ENCODE measurements at regions not wholly inside any gene's neighbourhood (a gene's known extent, or its start where the extent isn't known, plus 50 kb on each side); places are given as distances from the start of the nearest gene placed in this dataset.

DNA sequence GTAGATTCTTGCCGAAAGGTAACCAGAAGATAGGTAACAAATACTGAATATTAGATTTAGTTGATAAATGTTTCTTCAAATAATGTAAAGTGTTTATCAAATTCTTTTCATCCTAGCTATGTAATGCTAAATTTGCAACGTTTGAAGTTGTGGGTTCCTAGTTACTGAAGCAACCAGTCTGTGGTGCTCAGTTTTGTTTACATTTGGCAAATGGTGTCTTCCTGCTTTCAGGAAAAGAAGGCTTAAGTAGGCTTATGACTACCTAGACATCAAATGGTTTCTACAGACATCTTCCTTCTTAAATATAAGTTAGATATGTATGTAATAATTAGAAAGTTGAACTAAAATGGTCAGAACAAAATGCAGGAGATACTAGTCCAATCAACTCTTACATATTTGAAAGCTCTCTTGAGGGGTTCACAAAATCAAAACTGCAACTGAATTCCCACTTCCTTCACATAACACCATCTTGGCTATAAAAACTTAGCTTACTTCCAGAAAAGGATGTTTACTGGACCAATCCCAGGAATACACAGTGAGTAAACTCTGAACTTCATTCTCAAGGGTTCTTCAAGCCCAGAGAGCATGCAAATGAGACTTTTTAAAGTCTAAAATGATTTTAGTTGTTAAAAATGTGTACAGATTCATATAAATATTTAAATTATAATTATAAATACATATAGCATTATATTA, 125.7 kb upstream of the ITGA1 start:
- no peaks in the 10 kb centered on the region for H3K4me1 ChIP-seq (ENCODE audit: control insufficient read depth, insufficient read depth, low read length)
- WGBS (ENCODE audit: insufficient coverage, insufficient replicate concordance, low lambda C conversion rate, missing lambda C conversion rate) = 50% methylated on average over 2 of the region's 2 CpGs
- no TSS peak for BruUV-seq (replicated peaks)

GRCh38 chr5:52665559-52665958, 122.2 kb upstream of the ITGA1 start:
- RAD21 ChIA-PET (ENCODE audit: unreplicated experiment) = no interaction called here
- Histone ChIP-seq H3K9ac (ENCODE audit: control insufficient read depth, insufficient read depth, low read length) (no peak overlapping the region), H3K27ac (ENCODE audit: control insufficient read depth, insufficient read depth) (no peak overlapping the region), H2AFZ (ENCODE audit: control insufficient read depth, low read depth, low read length) (no peak overlapping the region), H4K20me1 (ENCODE audit: control insufficient read depth, insufficient read depth) (no peaks in the 10 kb centered on the region), H3K4me1 (ENCODE audit: control insufficient read depth, insufficient read depth, low read length) (no peaks in the 10 kb centered on the region), H3K27me3 (replicated peaks in 1 of 2; ENCODE audit: control insufficient read depth in 2 of 2, insufficient read depth in 2 of 2, low read length in 1 of 2) (0 out of 4 replicates have a peak, but pooled peaks cover 0 to 2% of the 10 kb centered on the region in 2 experiments), H3K4me3 (no peak overlapping the region), H3K79me2 (ENCODE audit: control insufficient read depth, insufficient read depth, low read length) (no peaks in the 10 kb centered on the region), H3K4me2 (ENCODE audit: control insufficient read depth, insufficient read depth) (no peak overlapping the region), H3K36me3 (ENCODE audit: control insufficient read depth in 2 of 2, insufficient read depth in 2 of 2, low read length in 1 of 2) (no peaks in the 10 kb centered on the region), H3K9me3 (replicated peaks; ENCODE audit: control insufficient read depth, insufficient read depth, low read length) (no peaks in the 10 kb centered on the region)
- 0% methylated on average over 2 of the region's 2 CpGs for WGBS (ENCODE audit: insufficient coverage, insufficient replicate concordance, low lambda C conversion rate, missing lambda C conversion rate)
- SMC1A ChIA-PET (ENCODE audit: uncharacterized antibody, unreplicated experiment) = no interaction called here
- no TSS peak for BruUV-seq (replicated peaks)
- intact Hi-C loops (cut with micrococcal nuclease; ENCODE audit: unreplicated experiment) (no loop called here), in situ Hi-C loops (cut with MboI) (loop anchor here (25.0 kb wide), 1 partner anchor 1278 kb away; the partner anchor contains the start of gene ISL1)
- DNase-seq (ENCODE audit: low read depth, low spot score) (no peak), FAIRE-seq (no peak), ATAC-seq (no peak)
- POLR2A ChIA-PET = no interaction called here
- CTCF ChIA-PET = interaction anchor here (0.7 to 1.4 kb wide), 2 partner anchors 1492 to 1711 kb away, joined by 3 to 5 read pairs; no protein-coding TSS in a partner anchor
- no peak for TF ChIP-seq PML (IDR thresholded peaks at IDR 0.05; ENCODE audit: low read length)
- TF ChIP-seq RCOR1 (conservative IDR thresholded peaks at IDR 0.05; ENCODE audit: low read depth, low read length) = no peak
- no peak for TF ChIP-seq CEBPB (IDR thresholded peaks at IDR 0.05; ENCODE audit: borderline replicate concordance in 1 of 2, low read depth in 2 of 2, low read length in 2 of 2)
- TF ChIP-seq, protein P1, sequence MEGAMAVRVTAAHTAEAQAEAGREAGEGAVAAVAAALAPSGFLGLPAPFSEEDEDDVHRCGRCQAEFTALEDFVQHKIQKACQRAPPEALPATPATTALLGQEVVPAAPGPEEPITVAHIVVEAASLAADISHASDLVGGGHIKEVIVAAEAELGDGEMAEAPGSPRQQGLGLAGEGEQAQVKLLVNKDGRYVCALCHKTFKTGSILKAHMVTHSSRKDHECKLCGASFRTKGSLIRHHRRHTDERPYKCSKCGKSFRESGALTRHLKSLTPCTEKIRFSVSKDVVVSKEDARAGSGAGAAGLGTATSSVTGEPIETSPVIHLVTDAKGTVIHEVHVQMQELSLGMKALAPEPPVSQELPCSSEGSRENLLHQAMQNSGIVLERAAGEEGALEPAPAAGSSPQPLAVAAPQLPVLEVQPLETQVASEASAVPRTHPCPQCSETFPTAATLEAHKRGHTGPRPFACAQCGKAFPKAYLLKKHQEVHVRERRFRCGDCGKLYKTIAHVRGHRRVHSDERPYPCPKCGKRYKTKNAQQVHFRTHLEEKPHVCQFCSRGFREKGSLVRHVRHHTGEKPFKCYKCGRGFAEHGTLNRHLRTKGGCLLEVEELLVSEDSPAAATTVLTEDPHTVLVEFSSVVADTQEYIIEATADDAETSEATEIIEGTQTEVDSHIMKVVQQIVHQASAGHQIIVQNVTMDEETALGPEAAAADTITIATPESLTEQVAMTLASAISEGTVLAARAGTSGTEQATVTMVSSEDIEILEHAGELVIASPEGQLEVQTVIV (IDR thresholded peaks at IDR 0.05; ENCODE audit: borderline replicate concordance, partially characterized antibody) = no peak
- TF ChIP-seq ESRRA (IDR thresholded peaks at IDR 0.05; ENCODE audit: low read length) = no peak
- no peak for TF ChIP-seq RBBP5 (conservative IDR thresholded peaks at IDR 0.05)
- no peak for TF ChIP-seq USF1 (IDR thresholded peaks at IDR 0.05; ENCODE audit: borderline replicate concordance, extremely low read length, insufficient read depth, low read depth, low read length)
- no peak for TF ChIP-seq NR2C2 (IDR thresholded peaks at IDR 0.05; ENCODE audit: borderline replicate concordance, control insufficient read depth, insufficient read length, low read depth)
- TF ChIP-seq POLR2AphosphoS2 (IDR thresholded peaks at IDR 0.05; ENCODE audit: low read depth, low read length) = no peak
- TF ChIP-seq HDAC6 (IDR thresholded peaks at IDR 0.05; ENCODE audit: unreplicated experiment) = no peak

More for the DNA sequence above, 125.7 kb upstream of the ITGA1 start:
- ChIA-PET POLR2A (no interaction called here), RAD21 (ENCODE audit: unreplicated experiment) (no interaction called here), SMC1A (ENCODE audit: uncharacterized antibody, unreplicated experiment) (interaction anchor here (0.8 kb wide), 1 partner anchor 1716 kb away, joined by 3 read pairs; no protein-coding TSS in a partner anchor), CTCF (no interaction called here)
- Histone ChIP-seq H3K4me2 (ENCODE audit: control insufficient read depth, insufficient read depth) (no peak overlapping the region), H3K27ac (ENCODE audit: control insufficient read depth, insufficient read depth) (no peak overlapping the region), H3K9me3 (replicated peaks; ENCODE audit: control insufficient read depth, insufficient read depth, low read length) (no peaks in the 10 kb centered on the region), H3K27me3 (replicated peaks in 1 of 2; ENCODE audit: control insufficient read depth in 2 of 2, insufficient read depth in 2 of 2, low read length in 1 of 2) (0 out of 4 replicates have a peak, but pooled peaks cover 0 to 2% of the 10 kb centered on the region in 2 experiments), H3K79me2 (ENCODE audit: control insufficient read depth, insufficient read depth, low read length) (no peaks in the 10 kb centered on the region), H3K36me3 (ENCODE audit: control insufficient read depth in 2 of 2, insufficient read depth in 2 of 2, low read length in 1 of 2) (no peaks in the 10 kb centered on the region), H4K20me1 (ENCODE audit: control insufficient read depth, insufficient read depth) (no peaks in the 10 kb centered on the region), H3K9ac (ENCODE audit: control insufficient read depth, insufficient read depth, low read length) (no peak overlapping the region), H3K4me3 (no peak overlapping the region), H2AFZ (ENCODE audit: control insufficient read depth, low read depth, low read length) (no peak overlapping the region)
- DNase-seq (ENCODE audit: low read depth, low spot score) = no peak
- FAIRE-seq = no peak
- in situ Hi-C loops (cut with MboI) = loop anchor here (25.0 kb wide), 1 partner anchor 1275 kb away; the partner anchor contains the start of gene ISL1
- ATAC-seq = no peak
- TF ChIP-seq NR2C1 (IDR thresholded peaks at IDR 0.05) (no peak), BACH1 (IDR thresholded peaks at IDR 0.05; ENCODE audit: borderline replicate concordance) (no peak)
- intact Hi-C loops (cut with micrococcal nuclease; ENCODE audit: unreplicated experiment) = no loop called here
